ENCODE measurements at regions not wholly inside any gene's neighbourhood (a gene's known extent, or its start where the extent isn't known, plus 50 kb on each side); places are given as distances from the start of the nearest gene placed in this dataset.

GRCh38 chr3:153290268-153291015 is 128.4 kb downstream of the RAP2B start:
- TF ChIP-seq, protein P1, sequence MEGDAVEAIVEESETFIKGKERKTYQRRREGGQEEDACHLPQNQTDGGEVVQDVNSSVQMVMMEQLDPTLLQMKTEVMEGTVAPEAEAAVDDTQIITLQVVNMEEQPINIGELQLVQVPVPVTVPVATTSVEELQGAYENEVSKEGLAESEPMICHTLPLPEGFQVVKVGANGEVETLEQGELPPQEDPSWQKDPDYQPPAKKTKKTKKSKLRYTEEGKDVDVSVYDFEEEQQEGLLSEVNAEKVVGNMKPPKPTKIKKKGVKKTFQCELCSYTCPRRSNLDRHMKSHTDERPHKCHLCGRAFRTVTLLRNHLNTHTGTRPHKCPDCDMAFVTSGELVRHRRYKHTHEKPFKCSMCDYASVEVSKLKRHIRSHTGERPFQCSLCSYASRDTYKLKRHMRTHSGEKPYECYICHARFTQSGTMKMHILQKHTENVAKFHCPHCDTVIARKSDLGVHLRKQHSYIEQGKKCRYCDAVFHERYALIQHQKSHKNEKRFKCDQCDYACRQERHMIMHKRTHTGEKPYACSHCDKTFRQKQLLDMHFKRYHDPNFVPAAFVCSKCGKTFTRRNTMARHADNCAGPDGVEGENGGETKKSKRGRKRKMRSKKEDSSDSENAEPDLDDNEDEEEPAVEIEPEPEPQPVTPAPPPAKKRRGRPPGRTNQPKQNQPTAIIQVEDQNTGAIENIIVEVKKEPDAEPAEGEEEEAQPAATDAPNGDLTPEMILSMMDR (optimal IDR thresholded peaks at IDR 0.05 in 1 of 3, IDR thresholded peaks at IDR 0.05 in 1 of 3, conservative IDR thresholded peaks at IDR 0.05 in 1 of 3; ENCODE audit: extremely low read depth in 1 of 3, insufficient read depth in 2 of 3, low read length in 3 of 3) = peak; percentile 37 to 61 (median 60)
- no peak for TF ChIP-seq EZH2 (IDR thresholded peaks at IDR 0.05; ENCODE audit: low read length)
